GM12878 (cell line): ENCODE measurements at regions not wholly inside any gene's neighbourhood (a gene's known extent, or its start where the extent isn't known, plus 50 kb on each side); places are given as distances from the start of the nearest gene placed in this dataset.
A peak's percentile ranks its signal among the peaks of the same experiment; 100 is the strongest.

Source experiments
- ATAC-seq: fragments of 200-7000 bp; cut with Tn5 transposase; 3 replicates; pipeline ENCODE4 v1.9.1; 2020; ENCODE audit warnings: mild to moderate bottlenecking, moderate library complexity
- BruUV-seq: library from RNA; stranded (reverse); fragments of 400-500 nt; replicated peaks from 2 replicates; lab custom pipeline; 2021; lab: Mats Ljungman, UMichigan
- CTCF ChIA-PET: fragments of 300-600 bp; sonication (Branson Sonifier 250); formaldehyde crosslinking; extraction: SDS; loops from one replicate; lab custom pipeline; 2021; ENCODE audit warnings: inconsistent platforms; lab: Yijun Ruan, JAX
- POLR2A ChIA-PET: fragments of 350-600 bp; formaldehyde crosslinking; extraction: SDS; loops from one replicate; lab custom pipeline; 2021; ENCODE audit warnings: inconsistent platforms; lab: Charles Lee
- RAD21 ChIA-PET: fragments of 300-600 bp; sonication (Branson Sonifier 250); formaldehyde crosslinking; loops from one replicate; lab custom pipeline; 2023; ENCODE audit warnings: antibody characterized with exemption; ENCODE audit not compliant: unreplicated experiment; lab: Charles Lee
- SMC1A ChIA-PET: fragments of 300-600 bp; sonication (Branson Sonifier 250); formaldehyde crosslinking; loops from one replicate; lab custom pipeline; 2023; ENCODE audit not compliant: unreplicated experiment, uncharacterized antibody; lab: Charles Lee
- DNase-seq: peaks from one replicate; pipeline ENCODE4 v3.0.0-alpha.2; 2011; ENCODE audit warnings: low read depth, low spot score
- FAIRE-seq: peaks from 3 replicates; lab custom pipeline; 2011; peaks lifted over from hg19 to GRCh38; lab: Jason Lieb, UNC
- H2AFZ ChIP-seq: 2 replicates; pipeline ENCODE4 v1.6.0; 2011; ENCODE audit warnings: low read depth, low read length, control low read depth; ENCODE audit not compliant: control insufficient read depth
- H3K27ac ChIP-seq: 2 replicates; pipeline ENCODE4 v1.5.1; 2011; ENCODE audit warnings: control low read depth; ENCODE audit not compliant: control insufficient read depth, insufficient read depth
- H3K27me3 ChIP-seq, 2 experiments: replicated peaks in 1 of 2; 2 replicates each; pipeline versions ENCODE4 v1.6.0 to v1.6.1; 2011; ENCODE audit warnings: low read length in 1 of 2; ENCODE audit not compliant: control insufficient read depth in 2 of 2, insufficient read depth in 2 of 2
- H3K36me3 ChIP-seq, 2 experiments: 2 replicates each; pipeline ENCODE4 v1.5.1; 2011; ENCODE audit warnings: low read length in 1 of 2; ENCODE audit not compliant: control insufficient read depth in 2 of 2, insufficient read depth in 2 of 2
- H3K4me1 ChIP-seq: 2 replicates; pipeline ENCODE4 v1.6.1; 2011; ENCODE audit warnings: mild to moderate bottlenecking, low read length, moderate library complexity, mixed read lengths; ENCODE audit not compliant: control insufficient read depth, insufficient read depth
- H3K4me2 ChIP-seq: 2 replicates; pipeline ENCODE4 v1.6.0; 2011; ENCODE audit warnings: control low read depth; ENCODE audit not compliant: control insufficient read depth, insufficient read depth
- H3K4me3 ChIP-seq: fragments of 200-600 bp; sonication (generic); 2 replicates; pipeline ENCODE4 v1.5.1; 2016
- H3K79me2 ChIP-seq: 2 replicates; pipeline ENCODE4 v1.6.0; 2011; ENCODE audit warnings: low read length; ENCODE audit not compliant: control insufficient read depth, insufficient read depth
- H3K9ac ChIP-seq: 2 replicates; pipeline ENCODE4 v1.8.0; 2011; ENCODE audit warnings: low read length, control low read depth, mixed read lengths; ENCODE audit not compliant: control insufficient read depth, insufficient read depth
- H3K9me3 ChIP-seq: replicated peaks from 3 replicates; pipeline ENCODE4 v1.5.1; 2011; ENCODE audit warnings: mild to moderate bottlenecking, low read length; ENCODE audit not compliant: control insufficient read depth, insufficient read depth
- H4K20me1 ChIP-seq: 2 replicates; pipeline ENCODE4 v1.6.0; 2011; ENCODE audit not compliant: control insufficient read depth, insufficient read depth
- CBX3 ChIP-seq: fragments of 200-600 bp; sonication (generic); IDR thresholded peaks from 2 replicates; pipeline ENCODE4 v1.6.1; 2016; ENCODE audit warnings: low read depth, borderline replicate concordance
- ESRRA ChIP-seq: IDR thresholded peaks from 2 replicates; pipeline ENCODE4 v1.6.1; 2012; ENCODE audit warnings: mild to moderate bottlenecking, low read length, improper control_type of control experiment
- EZH2 ChIP-seq: IDR thresholded peaks from 2 replicates; pipeline ENCODE4 v1.6.1; 2012; ENCODE audit warnings: low read depth, mild to moderate bottlenecking, control low read depth, inconsistent platforms, low read length, borderline replicate concordance; ENCODE audit not compliant: control insufficient read depth
- MTA2 ChIP-seq: fragments of 450-650 bp; IDR thresholded peaks from 2 replicates; pipeline ENCODE4 v1.6.1; 2016; ENCODE audit warnings: low read depth, mild to moderate bottlenecking, moderate library complexity
- NBN ChIP-seq: fragments of 450-650 bp; IDR thresholded peaks from 2 replicates; pipeline ENCODE4 v1.6.1; 2016
- PAX8 ChIP-seq: fragments of 450-650 bp; IDR thresholded peaks from 2 replicates; pipeline ENCODE4 v1.6.1; 2017; ENCODE audit warnings: mild to moderate bottlenecking, moderate library complexity
- PBX3 ChIP-seq: IDR thresholded peaks from 2 replicates; pipeline ENCODE4 v1.6.1; 2011; ENCODE audit warnings: mild to moderate bottlenecking, low read depth, low read length, moderate library complexity; ENCODE audit not compliant: insufficient replicate concordance
- POLR2AphosphoS2 ChIP-seq: IDR thresholded peaks from 2 replicates; pipeline ENCODE4 v1.6.1; 2011; ENCODE audit warnings: low read depth, mild to moderate bottlenecking, low read length, improper control_type of control experiment, moderate library complexity
- RUNX3 ChIP-seq: IDR thresholded peaks from 2 replicates; pipeline ENCODE4 v1.6.1; 2012; ENCODE audit warnings: low read length, inconsistent platforms
- ZBTB40 ChIP-seq: fragments of 450-650 bp; IDR thresholded peaks from 2 replicates; pipeline ENCODE4 v1.6.1; 2016; ENCODE audit warnings: mild to moderate bottlenecking, moderate library complexity, borderline replicate concordance
- ZNF24 ChIP-seq: fragments of 450-650 bp; IDR thresholded peaks from 2 replicates; pipeline ENCODE4 v1.6.1; 2017; ENCODE audit warnings: antibody characterized with exemption, mild to moderate bottlenecking
- ZNF687 ChIP-seq: fragments of 450-650 bp; IDR thresholded peaks from 2 replicates; pipeline ENCODE4 v1.6.1; 2017; ENCODE audit warnings: mild to moderate bottlenecking, moderate library complexity
- WGBS: methylation state at CpG from one replicate; pipeline ENCODE4 v1.1.6; 2016; ENCODE audit warnings: low lambda C conversion rate; ENCODE audit not compliant: insufficient replicate concordance, insufficient coverage; ENCODE audit errors: missing lambda C conversion rate; 5-methylcytosine and 5-hydroxymethylcytosine counted together
- in situ Hi-C: fragments of 300-500 bp; cut with MboI; formaldehyde crosslinking; loops from 9 replicates; pipeline ENCODE4 v1.14.3; 2018; ENCODE audit warnings: mixed read lengths
- intact Hi-C: fragments of 100-400 bp; cut with micrococcal nuclease; formaldehyde crosslinking; loops from one replicate; pipeline ENCODE4 v1.14.2; 2022; ENCODE audit not compliant: unreplicated experiment
- TF ChIP-seq, protein P1 (sequence below): fragments of 450-650 bp; IDR thresholded peaks from 2 replicates; pipeline ENCODE4 v1.6.1; 2014; ENCODE audit warnings: mild to moderate bottlenecking
- TF ChIP-seq, protein P2 (sequence below): IDR thresholded peaks from 2 replicates; pipeline ENCODE4 v1.6.1; 2011; ENCODE audit warnings: borderline replicate concordance, low read depth, mild to moderate bottlenecking, moderate library complexity, mixed read lengths, low read length; ENCODE audit not compliant: insufficient read depth; ENCODE audit errors: extremely low read length

GRCh38 chr3:181943285-181943684 lies 231.6 kb downstream of the SOX2 start:
- 66% methylated on average over 6 of the region's 6 CpGs for WGBS
- FAIRE-seq: no peak
- intact Hi-C loops: no loop called here
- no peaks in the 10 kb centered on the region for H3K27me3 ChIP-seq
- ChIA-PET CTCF (interaction anchor here (0.6 kb wide), 1 partner anchor 1241 kb away, joined by 3 read pairs; no protein-coding TSS in a partner anchor), SMC1A (no interaction called here), POLR2A (no interaction called here), RAD21 (no interaction called here)
- no peak overlapping the region for H3K27ac ChIP-seq
- H4K20me1 ChIP-seq: no peaks in the 10 kb centered on the region
- peaks cover 18% of the 10 kb centered on the region for H3K4me1 ChIP-seq
- DNase-seq: no peak
- H3K79me2 ChIP-seq: no peaks in the 10 kb centered on the region
- peak overlapping the region; percentile 11 for H2AFZ ChIP-seq
- H3K9me3 ChIP-seq: no peaks in the 10 kb centered on the region
- ATAC-seq: no peak; the same call in 2 of the 3 replicates
- in situ Hi-C loops: no loop called here
- no peak overlapping the region for H3K9ac ChIP-seq
- H3K4me3 ChIP-seq: no peak overlapping the region
- no TSS peak for BruUV-seq
- no peaks in the 10 kb centered on the region for H3K36me3 ChIP-seq
- H3K4me2 ChIP-seq: no peak overlapping the region
- no peak for TF ChIP-seq PBX3
- TF ChIP-seq RUNX3: peak; percentile 20; the same call in 1 of the 2 replicates
- TF ChIP-seq NBN: no peak
- TF ChIP-seq, protein P1, sequence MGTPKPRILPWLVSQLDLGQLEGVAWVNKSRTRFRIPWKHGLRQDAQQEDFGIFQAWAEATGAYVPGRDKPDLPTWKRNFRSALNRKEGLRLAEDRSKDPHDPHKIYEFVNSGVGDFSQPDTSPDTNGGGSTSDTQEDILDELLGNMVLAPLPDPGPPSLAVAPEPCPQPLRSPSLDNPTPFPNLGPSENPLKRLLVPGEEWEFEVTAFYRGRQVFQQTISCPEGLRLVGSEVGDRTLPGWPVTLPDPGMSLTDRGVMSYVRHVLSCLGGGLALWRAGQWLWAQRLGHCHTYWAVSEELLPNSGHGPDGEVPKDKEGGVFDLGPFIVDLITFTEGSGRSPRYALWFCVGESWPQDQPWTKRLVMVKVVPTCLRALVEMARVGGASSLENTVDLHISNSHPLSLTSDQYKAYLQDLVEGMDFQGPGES: no peak
- TF ChIP-seq ZBTB40: no peak
- no peak for TF ChIP-seq ESRRA
- TF ChIP-seq EZH2: no peak
- TF ChIP-seq CBX3: no peak
- no peak for TF ChIP-seq POLR2AphosphoS2
- no peak for TF ChIP-seq PAX8
- TF ChIP-seq MTA2: peak; percentile 28; the same call in 1 of the 2 replicates
- TF ChIP-seq, protein P2, sequence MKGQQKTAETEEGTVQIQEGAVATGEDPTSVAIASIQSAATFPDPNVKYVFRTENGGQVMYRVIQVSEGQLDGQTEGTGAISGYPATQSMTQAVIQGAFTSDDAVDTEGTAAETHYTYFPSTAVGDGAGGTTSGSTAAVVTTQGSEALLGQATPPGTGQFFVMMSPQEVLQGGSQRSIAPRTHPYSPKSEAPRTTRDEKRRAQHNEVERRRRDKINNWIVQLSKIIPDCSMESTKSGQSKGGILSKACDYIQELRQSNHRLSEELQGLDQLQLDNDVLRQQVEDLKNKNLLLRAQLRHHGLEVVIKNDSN: no peak
- no peak for TF ChIP-seq ZNF687
- TF ChIP-seq ZNF24: no peak
